Ishikawa (cell line): ENCODE measurements at regions not wholly inside any gene's neighbourhood (a gene's known extent, or its start where the extent isn't known, plus 50 kb on each side); places are given as distances from the start of the nearest gene placed in this dataset.

ENCODE experiments used
- EP300 ChIP-seq: IDR thresholded peaks from 2 replicates; pipeline ENCODE4 v1.6.1; 2012; ENCODE audit warnings: borderline replicate concordance
- RAD21 ChIP-seq: IDR thresholded peaks from 2 replicates; pipeline ENCODE4 v1.6.1; 2012; ENCODE audit warnings: low read depth
- YY1 ChIP-seq: IDR thresholded peaks from 2 replicates; pipeline ENCODE4 v1.6.1; 2012; ENCODE audit warnings: low read depth
- TF ChIP-seq, protein P1 (sequence below): IDR thresholded peaks from 2 replicates; pipeline ENCODE4 v1.6.1; 2012

DNA sequence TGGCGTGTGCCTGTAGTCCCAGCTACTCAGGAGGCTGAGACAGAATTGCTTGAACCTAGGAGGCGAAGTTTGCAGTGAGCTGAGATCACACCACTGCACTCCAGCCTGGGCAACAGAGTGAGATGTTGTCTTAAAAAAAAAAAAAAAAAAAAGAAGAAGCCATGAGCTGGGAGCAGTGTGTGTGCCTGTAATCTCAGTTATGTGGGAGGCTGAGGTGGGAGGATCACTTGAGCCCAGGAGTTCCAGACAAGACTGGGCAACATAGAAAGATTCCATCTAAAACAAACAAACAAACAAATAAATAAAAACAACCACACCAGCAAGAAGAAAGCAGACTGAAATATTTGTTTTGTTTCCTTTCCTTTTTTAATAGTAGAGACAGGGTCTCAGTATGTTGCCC, 62.2 kb upstream of the KIF13A start:
- TF ChIP-seq EP300, result no peak
- no peak for TF ChIP-seq YY1
- no peak for TF ChIP-seq RAD21
- TF ChIP-seq, protein P1, sequence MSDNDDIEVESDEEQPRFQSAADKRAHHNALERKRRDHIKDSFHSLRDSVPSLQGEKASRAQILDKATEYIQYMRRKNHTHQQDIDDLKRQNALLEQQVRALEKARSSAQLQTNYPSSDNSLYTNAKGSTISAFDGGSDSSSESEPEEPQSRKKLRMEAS, result no peak
